ENCODE measurements at regions not wholly inside any gene's neighbourhood (a gene's known extent, or its start where the extent isn't known, plus 50 kb on each side); places are given as distances from the start of the nearest gene placed in this dataset.

DNA sequence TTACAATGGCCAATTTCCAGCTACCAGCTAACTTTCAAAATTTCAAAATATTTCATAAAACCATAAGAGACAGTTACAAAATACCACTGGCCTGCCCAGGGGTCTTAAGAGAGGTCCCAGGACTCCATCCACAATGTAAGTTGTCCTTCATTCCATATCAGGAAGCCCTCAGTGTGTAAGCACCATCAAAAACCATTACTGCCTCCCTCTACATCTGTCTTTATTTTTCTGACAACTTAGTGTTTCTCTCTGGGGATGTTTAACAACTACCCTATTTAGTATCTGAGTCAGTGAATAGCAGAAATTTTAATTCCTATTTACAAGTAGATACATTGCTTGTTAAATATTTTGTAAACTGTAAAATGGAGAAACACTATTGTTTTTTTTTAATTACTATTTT, 339.3 kb upstream of the ADAMTS5 start:
- DNase-seq (ENCODE audit: low spot score), result no peak

DNA sequence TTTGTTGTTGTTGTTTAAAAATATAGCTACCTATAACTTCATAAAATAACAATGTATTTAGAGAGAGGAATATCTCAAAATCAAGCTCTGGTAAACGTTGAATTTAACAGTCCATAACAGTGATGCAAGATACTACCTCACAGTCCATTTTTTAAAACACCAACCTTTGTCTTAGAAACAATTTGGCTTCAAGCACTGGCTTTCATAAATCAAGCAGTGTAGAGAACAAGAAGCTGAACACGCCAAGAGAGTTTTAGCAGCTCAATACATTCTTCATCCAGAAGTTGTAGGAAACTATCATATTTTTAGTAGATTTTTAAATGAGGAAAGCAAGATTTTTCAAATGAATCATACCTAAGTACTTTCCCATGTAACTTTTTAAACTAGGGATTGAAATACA, 334.3 kb upstream of the ADAMTS5 start:
- no peak for DNase-seq (ENCODE audit: low spot score)

DNA sequence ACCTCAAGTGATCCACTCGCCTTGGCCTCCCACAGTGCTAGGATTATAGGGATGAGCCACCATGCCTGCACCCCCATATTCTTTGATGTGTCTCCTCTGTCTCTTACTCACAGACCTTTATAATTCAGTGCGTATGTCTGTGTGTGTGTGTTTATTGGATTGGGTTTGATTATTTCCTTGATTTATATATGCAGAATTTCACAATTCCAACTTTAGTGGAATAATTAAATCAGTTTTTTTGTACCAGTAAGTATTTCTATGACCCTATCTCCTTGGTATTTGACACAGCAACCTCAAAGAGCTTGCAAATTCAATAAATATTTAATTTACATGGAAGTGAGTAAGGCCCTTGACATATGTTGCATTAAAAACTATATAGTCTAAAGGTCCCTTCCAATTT, 333.9 kb upstream of the ADAMTS5 start:
- no peak for DNase-seq (ENCODE audit: low spot score)

- no peak for DNase-seq (ENCODE audit: low spot score)
Observed at GRCh38 chr21:27298465-27298864, 331.6 kb upstream of the ADAMTS5 start.

GRCh38 chr21:27293239-27293638, 326.4 kb upstream of the ADAMTS5 start:
- no peak for DNase-seq (ENCODE audit: low spot score)

DNA sequence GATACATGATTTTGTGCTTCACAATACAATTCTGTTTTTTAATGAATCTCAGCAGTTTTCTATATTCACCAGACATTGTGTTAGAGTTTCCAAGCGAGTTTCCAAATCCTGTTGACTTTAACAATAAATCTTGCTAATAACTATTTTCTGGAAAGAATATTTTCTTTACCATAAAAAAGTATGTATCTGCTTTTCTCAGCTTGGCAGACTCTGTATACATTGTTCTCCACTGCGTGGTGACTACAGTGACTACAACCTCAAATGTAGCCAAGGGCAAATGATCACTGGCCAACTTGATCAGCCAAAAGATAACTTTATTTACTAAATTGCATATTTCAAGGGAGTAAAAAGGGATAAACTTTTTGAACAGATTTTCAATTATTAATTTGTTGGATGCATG, 325.9 kb upstream of the ADAMTS5 start:
- no peak for DNase-seq (ENCODE audit: low spot score)

GRCh38 chr21:27292229-27292628, 325.3 kb upstream of the ADAMTS5 start:
- no peak for DNase-seq (ENCODE audit: low spot score)

- no peak for DNase-seq (ENCODE audit: low spot score)
Observed at GRCh38 chr21:27291006-27291405, 324.1 kb upstream of the ADAMTS5 start.

DNA sequence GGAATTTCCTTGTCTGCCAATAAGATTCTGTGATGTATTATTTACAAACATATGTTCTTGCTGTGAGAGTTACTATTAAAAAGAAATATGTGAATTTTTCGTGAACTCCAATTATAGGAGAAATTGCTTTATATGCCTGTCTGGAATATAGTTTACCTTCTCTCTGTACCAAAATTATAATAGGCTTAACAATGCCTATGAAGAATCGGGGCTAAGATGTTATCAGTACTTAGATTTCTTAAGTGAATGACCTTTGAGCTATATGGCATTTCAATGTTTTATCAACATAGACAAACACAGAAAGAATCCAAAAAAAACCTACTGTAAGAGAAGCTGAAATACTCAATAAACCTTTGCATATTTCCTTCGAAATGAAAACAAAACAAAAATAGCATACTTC, 323.1 kb upstream of the ADAMTS5 start:
- no peak for DNase-seq (ENCODE audit: low spot score)

DNA sequence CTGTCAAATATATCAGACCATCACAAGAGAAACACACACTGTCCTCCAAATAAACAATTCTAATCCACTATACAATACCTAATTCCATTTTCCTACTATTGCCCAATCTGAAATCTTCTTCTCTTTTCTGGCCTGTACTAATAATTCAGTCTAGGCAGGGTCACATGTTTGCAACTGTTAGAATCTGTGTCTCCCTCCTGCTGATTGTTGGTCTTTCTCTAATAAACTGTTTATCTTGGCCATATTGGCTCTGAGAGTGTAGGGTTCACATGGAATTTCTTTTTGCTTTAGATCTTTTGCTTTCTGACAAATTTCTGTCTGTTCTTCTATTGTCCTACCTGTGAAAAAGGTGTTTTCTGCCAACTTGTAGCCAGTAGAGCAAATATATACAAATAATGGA, 319.9 kb upstream of the ADAMTS5 start:
- no peak for DNase-seq (ENCODE audit: low spot score)

DNA sequence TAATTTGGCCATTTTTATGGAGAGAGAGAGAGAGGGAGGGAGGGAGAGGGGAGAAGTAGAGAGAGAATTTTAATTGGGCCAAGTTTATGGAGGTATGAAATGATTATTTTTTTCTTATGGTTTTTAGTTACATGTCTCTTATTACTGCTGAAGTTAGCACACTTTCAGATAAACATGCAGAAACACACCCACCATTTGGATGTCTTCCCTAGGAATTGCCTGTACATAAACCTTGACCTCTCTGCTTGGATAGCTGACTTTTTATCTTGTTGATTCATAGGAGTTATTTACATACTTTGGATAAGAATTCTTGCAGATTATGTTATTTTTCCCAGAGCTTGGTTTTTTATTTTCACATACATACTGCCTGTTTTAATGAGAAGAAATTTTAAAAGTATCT, 310.2 kb upstream of the ADAMTS5 start:
- DNase-seq (ENCODE audit: low spot score), result no peak

DNA sequence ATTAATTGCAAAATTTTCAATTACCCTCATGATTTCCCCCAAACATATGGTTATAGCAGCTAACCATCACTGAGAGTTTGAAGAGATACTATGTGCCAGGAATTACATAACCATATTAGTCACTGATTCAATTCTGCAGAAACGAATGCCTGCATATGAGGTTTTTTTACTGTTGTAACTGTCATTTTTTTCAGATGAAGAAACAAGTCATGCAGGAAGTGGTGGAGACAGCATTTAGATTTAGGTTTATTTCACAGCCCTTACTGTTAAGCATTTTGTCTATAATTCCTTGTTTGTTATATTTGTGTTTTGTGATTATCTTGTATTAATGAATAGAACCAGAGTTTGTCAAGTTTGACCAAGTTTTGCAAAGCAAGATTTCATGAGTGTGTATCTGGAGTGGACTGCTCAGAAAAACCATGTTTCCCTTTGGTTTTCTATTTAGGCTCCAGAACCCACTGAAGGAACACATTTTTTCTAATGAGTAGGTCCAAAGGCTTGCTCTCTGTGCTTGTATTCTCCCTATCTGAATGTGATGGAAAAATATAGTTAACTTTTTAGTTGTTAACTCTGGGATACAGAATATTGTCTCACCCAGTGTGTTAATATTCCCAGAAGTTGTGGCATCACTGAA, 308.5 kb upstream of the ADAMTS5 start:
- no peak for DNase-seq (ENCODE audit: low spot score)

- DNase-seq (ENCODE audit: low spot score), result no peak
Observed at GRCh38 chr21:27269644-27270043, 302.8 kb upstream of the ADAMTS5 start.

GRCh38 chr21:27268290-27268689, 301.4 kb upstream of the ADAMTS5 start:
- DNase-seq (ENCODE audit: low spot score), result no peak

- no peak for DNase-seq (ENCODE audit: low spot score)
Observed at GRCh38 chr21:27265949-27266348, 299.1 kb upstream of the ADAMTS5 start.

GRCh38 chr21:27265492-27265891, 298.6 kb upstream of the ADAMTS5 start:
- no peak for DNase-seq (ENCODE audit: low spot score)

DNA sequence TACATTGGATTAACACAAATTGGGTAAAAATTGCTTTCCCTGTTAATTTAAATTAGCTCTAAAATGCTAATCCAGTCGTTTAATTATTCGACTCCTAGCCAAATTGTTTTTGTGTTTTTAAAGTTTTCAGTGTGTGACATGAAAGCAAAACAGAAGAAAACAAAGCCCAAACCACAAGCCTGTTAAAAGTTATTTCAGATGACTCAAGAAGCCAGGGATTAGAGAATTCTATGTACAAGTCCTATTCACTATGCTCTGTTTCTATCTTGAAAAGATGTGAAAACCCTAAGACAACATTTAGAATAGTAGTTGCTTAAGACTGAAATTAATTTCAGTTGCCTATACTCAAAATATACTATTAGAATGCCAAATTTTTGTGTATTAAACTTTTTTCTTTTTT, 294.8 kb upstream of the ADAMTS5 start:
- DNase-seq (ENCODE audit: low spot score), result no peak

DNA sequence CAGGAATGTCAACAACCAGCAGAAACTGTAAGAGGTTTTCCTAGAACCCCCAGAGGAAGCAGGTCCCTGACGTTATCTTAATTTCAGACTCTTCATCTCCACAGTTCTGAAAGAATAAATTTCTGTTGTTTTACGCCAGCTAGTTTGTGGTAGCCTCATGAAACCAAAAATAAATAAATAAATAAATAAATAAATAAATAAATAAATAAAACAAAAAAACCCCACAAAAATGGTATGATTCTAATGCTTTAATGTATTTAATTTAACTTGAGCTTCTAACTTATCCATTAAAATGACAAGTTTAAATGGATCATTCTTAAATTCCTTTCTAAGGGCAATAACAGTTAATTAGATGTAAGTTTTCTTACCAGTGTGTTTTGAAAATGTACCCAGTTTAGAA, 293.8 kb upstream of the ADAMTS5 start:
- no peak for DNase-seq (ENCODE audit: low spot score)

- DNase-seq (ENCODE audit: low spot score), result no peak
Observed at GRCh38 chr21:27258742-27259448, 292.0 kb upstream of the ADAMTS5 start.

DNA sequence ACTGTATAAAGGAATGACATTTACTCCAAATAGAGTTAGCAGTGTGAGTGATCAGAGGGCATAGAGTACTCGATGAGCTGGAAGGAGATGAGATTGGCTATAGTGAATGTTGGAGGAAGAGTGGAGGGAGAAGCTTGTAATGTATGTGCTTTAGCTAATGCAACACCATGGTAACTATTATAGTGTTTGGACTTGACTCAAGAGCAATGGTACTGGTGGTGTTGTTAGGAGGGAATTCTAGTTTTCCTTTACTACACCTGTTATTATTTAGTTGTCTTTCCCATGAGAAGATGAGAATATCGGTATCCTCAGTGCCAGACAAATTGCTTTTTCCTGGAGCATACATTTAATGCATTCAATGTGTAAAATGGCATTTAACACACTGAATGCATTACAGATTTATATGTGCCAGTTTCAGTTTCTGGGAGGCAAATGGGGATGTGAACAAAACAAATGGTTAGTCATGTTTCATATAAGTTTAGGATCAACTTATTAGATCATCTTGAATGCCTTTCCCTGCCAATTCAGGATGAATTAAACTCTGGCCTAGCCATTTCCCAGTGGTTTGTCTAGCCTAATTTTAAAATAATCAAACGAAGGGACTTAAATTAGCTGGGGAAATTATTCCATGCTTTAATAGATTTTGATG, 291.1 kb upstream of the ADAMTS5 start:
- no peak for DNase-seq (ENCODE audit: low spot score)

DNA sequence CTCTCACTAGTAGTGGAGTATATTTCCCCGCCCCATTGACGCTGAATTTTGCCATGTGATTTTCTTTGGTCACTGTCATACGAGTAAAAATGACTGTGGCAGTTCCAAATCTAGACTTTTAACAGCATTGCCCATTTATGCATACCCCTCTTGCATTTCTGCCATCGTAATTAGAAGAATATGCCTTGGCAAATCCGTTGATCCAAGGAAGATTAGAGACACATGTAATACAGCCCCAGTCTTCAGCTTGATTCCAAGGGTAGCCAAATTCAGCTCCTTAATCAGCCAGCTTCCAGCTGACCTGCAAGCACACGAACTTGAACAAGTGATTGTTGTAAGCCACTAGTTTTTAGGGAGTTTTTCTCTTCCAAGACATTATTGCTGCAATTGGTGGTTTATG, 290.3 kb upstream of the ADAMTS5 start:
- DNase-seq (ENCODE audit: low spot score), result no peak

- no peak for DNase-seq (ENCODE audit: low spot score)
Observed at GRCh38 chr21:27251752-27252151, 284.9 kb upstream of the ADAMTS5 start.

GRCh38 chr21:27250366-27250765, 283.5 kb upstream of the ADAMTS5 start:
- DNase-seq (ENCODE audit: low spot score), result no peak

DNA sequence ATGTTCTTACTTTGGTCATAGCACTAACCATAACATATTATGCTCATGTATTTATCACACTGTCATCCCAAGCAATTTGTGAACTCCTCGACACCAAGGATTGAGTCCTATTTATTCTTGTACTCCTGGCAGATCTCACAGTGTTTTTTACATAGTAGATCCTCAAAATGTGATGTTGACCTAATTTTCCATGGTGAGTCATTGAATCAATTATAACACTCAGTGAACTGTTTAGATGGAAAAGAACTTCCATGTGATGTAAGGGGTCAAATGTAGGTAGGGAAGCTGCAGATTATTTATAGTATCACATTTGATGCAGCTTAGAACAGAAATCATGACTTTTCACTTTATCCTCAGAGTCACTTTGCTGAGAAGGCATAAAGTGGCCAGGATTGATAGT, 281.9 kb upstream of the ADAMTS5 start:
- DNase-seq (ENCODE audit: low spot score), result no peak
